ENCODE measurements at regions not wholly inside any gene's neighbourhood (a gene's known extent, or its start where the extent isn't known, plus 50 kb on each side); places are given as distances from the start of the nearest gene placed in this dataset.

- ATAC-seq: no peak
Observed at GRCh38 chr6:15872241-15873103, 209.6 kb upstream of the DTNBP1 start.

- no peak for ATAC-seq
Observed at GRCh38 chr6:15871276-15871675, 208.4 kb upstream of the DTNBP1 start.

GRCh38 chr6:15870333-15871043, 207.7 kb upstream of the DTNBP1 start:
- ATAC-seq: no peak

GRCh38 chr6:15864708-15865062, 201.9 kb upstream of the DTNBP1 start:
- no peak for ATAC-seq

GRCh38 chr6:15864038-15864707, 201.3 kb upstream of the DTNBP1 start:
- no peak for ATAC-seq

GRCh38 chr6:15862810-15863209, 200.0 kb upstream of the DTNBP1 start:
- ATAC-seq: no peak

GRCh38 chr6:15861486-15861885, 198.7 kb upstream of the DTNBP1 start:
- ATAC-seq: no peak

- no peak for ATAC-seq
Observed at GRCh38 chr6:15854826-15855710, 192.2 kb upstream of the DTNBP1 start.

GRCh38 chr6:15854378-15854777, 191.6 kb upstream of the DTNBP1 start:
- ATAC-seq: no peak

GRCh38 chr6:15853259-15853658, 190.4 kb upstream of the DTNBP1 start:
- no peak for ATAC-seq

GRCh38 chr6:15852289-15852688, 189.5 kb upstream of the DTNBP1 start:
- no peak for ATAC-seq

- no peak for ATAC-seq
Observed at GRCh38 chr6:15849395-15849794, 186.6 kb upstream of the DTNBP1 start.

- no peak for ATAC-seq
Observed at GRCh38 chr6:15845492-15845891, 182.7 kb upstream of the DTNBP1 start.

- no peak for ATAC-seq
Observed at GRCh38 chr6:15843764-15844163, 180.9 kb upstream of the DTNBP1 start.

- no peak for ATAC-seq
Observed at GRCh38 chr6:15843226-15843625, 180.4 kb upstream of the DTNBP1 start.

GRCh38 chr6:15842727-15843117, 179.9 kb upstream of the DTNBP1 start:
- no peak for ATAC-seq

GRCh38 chr6:15841937-15842726, 179.3 kb upstream of the DTNBP1 start:
- no peak for ATAC-seq

- ATAC-seq: no peak
Observed at GRCh38 chr6:15839969-15840541, 177.2 kb upstream of the DTNBP1 start.

- no peak for ATAC-seq
Observed at GRCh38 chr6:15837205-15837604, 174.4 kb upstream of the DTNBP1 start.

GRCh38 chr6:15832841-15833240, 170.0 kb upstream of the DTNBP1 start:
- ATAC-seq: no peak

GRCh38 chr6:15829156-15829555, 166.3 kb upstream of the DTNBP1 start:
- no peak for ATAC-seq

Measured in esophagus mucosa (tissue), 1 donor.